K562 (cell line): ENCODE measurements at regions not wholly inside any gene's neighbourhood (a gene's known extent, or its start where the extent isn't known, plus 50 kb on each side); places are given as distances from the start of the nearest gene placed in this dataset.

Experiments used
- ATF1 ChIP-seq, 2 experiments: fragments of 450-650 bp in 1 of 2; IDR thresholded peaks; 2 replicates each; pipeline ENCODE4 v1.6.1; 2016; ENCODE audit warnings: missing compliant biosample characterization in 1 of 2, missing genetic modification characterization in 1 of 2
- E2F3 ChIP-seq: fragments of 250-450 bp; sonication (Bioruptor Pico); IDR thresholded peaks from 2 replicates; pipeline ENCODE4 v1.4.0; 2020; ENCODE audit warnings: mild to moderate bottlenecking
- GTF2F1 ChIP-seq: IDR thresholded peaks from 2 replicates; pipeline ENCODE4 v1.6.1; 2011; ENCODE audit warnings: low read depth, low read length, improper control_type of control experiment
- JUNB ChIP-seq: fragments of 450-650 bp; formaldehyde crosslinking; conservative IDR thresholded peaks from 2 replicates; pipeline ENCODE4 v1.4.0; 2020; ENCODE audit warnings: mild to moderate bottlenecking
- KAT8 ChIP-seq: fragments of 450-650 bp; IDR thresholded peaks from 2 replicates; pipeline ENCODE4 v1.6.1; 2016; ENCODE audit warnings: low read depth, mild to moderate bottlenecking
- TCFL5 ChIP-seq: fragments of 250-450 bp; sonication (Bioruptor Pico); conservative IDR thresholded peaks from 2 replicates; pipeline ENCODE4 v1.6.1; 2021; ENCODE audit warnings: mild to moderate bottlenecking, moderate library complexity, matching md5 sums
- TRIM24 ChIP-seq, 2 experiments: fragments of 450-650 bp; IDR thresholded peaks; 2 replicates each; pipeline ENCODE4 v1.6.1; 2016
- ZNF197 ChIP-seq: fragments of 200-800 bp; sonication (Bioruptor generic); IDR thresholded peaks from 2 replicates; pipeline ENCODE4 v1.6.1; 2016; ENCODE audit warnings: low read depth, missing genetic modification characterization, missing compliant biosample characterization
- ZNF239 ChIP-seq: fragments of 250-450 bp; sonication (Bioruptor Pico); IDR thresholded peaks from 2 replicates; pipeline ENCODE4 v1.4.0; 2020; ENCODE audit warnings: mild to moderate bottlenecking
- ZNF778 ChIP-seq: fragments of 450-650 bp; formaldehyde crosslinking; IDR thresholded peaks from 2 replicates; pipeline ENCODE4 v1.4.0; 2020; ENCODE audit warnings: mild to moderate bottlenecking, moderate library complexity
- TF ChIP-seq, protein P1 (sequence below): sonication (generic); formaldehyde crosslinking; IDR thresholded peaks from 2 replicates; pipeline ENCODE4 v1.8.0; 2022; ENCODE audit warnings: mild to moderate bottlenecking, missing genetic modification reagents, borderline replicate concordance
- TF ChIP-seq, protein P2 (sequence below): IDR thresholded peaks from 2 replicates; pipeline ENCODE4 v1.6.1; 2011; ENCODE audit not compliant: insufficient read length; ENCODE audit errors: extremely low read depth
- TF ChIP-seq, protein P3 (sequence below): sonication (generic); formaldehyde crosslinking; IDR thresholded peaks from 2 replicates; pipeline ENCODE4 v1.9.0; 2022; ENCODE audit warnings: mild to moderate bottlenecking, missing genetic modification reagents
- TF ChIP-seq, protein P4 (sequence below): fragments of 250-450 bp; sonication (Bioruptor Pico); IDR thresholded peaks from 2 replicates; pipeline ENCODE4 v1.5.1; 2021; ENCODE audit warnings: mild to moderate bottlenecking
- TF ChIP-seq, protein P5 (sequence below), 2 experiments: fragments of 450-650 bp; formaldehyde crosslinking in 1 of 2; IDR thresholded peaks; 2 replicates each; pipeline versions ENCODE4 v1.4.0 to v1.6.1; 2014 to 2020; ENCODE audit warnings: mild to moderate bottlenecking in 2 of 2, borderline replicate concordance in 1 of 2, low read depth in 1 of 2

DNA sequence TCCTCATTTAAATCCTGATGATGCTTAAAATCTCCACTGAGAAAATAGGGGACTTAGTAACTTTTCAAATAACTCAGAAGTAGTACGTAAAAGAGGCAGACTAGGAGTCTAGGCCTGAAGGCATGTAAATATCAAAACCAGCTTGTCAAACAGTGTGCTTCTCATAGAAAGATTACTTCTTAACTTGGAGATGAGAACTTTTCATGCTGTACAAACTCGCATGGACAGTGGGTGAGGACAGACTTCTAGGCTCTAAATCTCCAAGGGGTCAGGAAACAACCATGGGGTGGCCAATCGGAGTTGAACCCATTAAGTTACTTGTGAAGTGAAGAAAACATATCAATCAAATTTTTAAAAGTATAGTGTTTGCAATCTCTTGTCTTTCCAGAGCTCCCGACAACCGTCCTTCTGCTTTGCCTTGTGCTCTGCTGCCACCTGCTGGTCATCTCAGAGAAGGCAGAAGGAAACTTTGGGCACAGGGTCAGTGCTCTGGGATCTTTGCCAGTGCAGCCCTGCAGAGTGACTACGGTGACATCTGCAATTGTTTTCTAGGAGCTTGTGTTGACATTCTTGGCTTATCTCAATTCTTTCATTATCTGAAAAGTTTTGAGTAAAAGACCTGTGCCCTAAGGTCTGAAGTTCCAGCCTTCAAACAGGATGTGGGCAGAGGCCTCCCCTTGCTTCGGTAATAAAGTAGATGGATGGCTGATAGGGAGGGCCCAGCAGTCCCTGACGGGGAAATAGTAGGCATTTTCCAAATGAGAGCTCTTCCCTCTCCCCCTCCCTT, 105.1 kb upstream of the PDE4B start (continued):
- TF ChIP-seq, protein P1, sequence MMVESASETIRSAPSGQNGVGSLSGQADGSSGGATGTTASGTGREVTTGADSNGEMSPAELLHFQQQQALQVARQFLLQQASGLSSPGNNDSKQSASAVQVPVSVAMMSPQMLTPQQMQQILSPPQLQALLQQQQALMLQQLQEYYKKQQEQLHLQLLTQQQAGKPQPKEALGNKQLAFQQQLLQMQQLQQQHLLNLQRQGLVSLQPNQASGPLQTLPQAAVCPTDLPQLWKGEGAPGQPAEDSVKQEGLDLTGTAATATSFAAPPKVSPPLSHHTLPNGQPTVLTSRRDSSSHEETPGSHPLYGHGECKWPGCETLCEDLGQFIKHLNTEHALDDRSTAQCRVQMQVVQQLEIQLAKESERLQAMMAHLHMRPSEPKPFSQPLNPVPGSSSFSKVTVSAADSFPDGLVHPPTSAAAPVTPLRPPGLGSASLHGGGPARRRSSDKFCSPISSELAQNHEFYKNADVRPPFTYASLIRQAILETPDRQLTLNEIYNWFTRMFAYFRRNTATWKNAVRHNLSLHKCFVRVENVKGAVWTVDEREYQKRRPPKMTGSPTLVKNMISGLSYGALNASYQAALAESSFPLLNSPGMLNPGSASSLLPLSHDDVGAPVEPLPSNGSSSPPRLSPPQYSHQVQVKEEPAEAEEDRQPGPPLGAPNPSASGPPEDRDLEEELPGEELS (CRISPR knock-in tag) = no peak
- no peak for TF ChIP-seq ATF1 (CRISPR knock-in tag; IDR thresholded peaks at IDR 0.05)
- TF ChIP-seq ATF1 (tag; IDR thresholded peaks at IDR 0.05) = peak; percentile 57
- TF ChIP-seq, protein P2, sequence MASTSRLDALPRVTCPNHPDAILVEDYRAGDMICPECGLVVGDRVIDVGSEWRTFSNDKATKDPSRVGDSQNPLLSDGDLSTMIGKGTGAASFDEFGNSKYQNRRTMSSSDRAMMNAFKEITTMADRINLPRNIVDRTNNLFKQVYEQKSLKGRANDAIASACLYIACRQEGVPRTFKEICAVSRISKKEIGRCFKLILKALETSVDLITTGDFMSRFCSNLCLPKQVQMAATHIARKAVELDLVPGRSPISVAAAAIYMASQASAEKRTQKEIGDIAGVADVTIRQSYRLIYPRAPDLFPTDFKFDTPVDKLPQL = no peak
- TF ChIP-seq TCFL5 (CRISPR knock-in tag) = no peak
- 0 out of 4 replicates have a peak, but pooled peaks of 1 of the 2 experiments have one; percentile 20 for TF ChIP-seq TRIM24 (IDR thresholded peaks at IDR 0.05)
- peak; percentile 66; the same call in 1 of the 2 replicates for TF ChIP-seq ZNF197 (CRISPR knock-in tag)
- TF ChIP-seq, protein P3, sequence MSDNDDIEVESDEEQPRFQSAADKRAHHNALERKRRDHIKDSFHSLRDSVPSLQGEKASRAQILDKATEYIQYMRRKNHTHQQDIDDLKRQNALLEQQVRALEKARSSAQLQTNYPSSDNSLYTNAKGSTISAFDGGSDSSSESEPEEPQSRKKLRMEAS = no peak
- no peak for TF ChIP-seq ZNF239
- no peak for TF ChIP-seq GTF2F1
- TF ChIP-seq, protein P4, sequence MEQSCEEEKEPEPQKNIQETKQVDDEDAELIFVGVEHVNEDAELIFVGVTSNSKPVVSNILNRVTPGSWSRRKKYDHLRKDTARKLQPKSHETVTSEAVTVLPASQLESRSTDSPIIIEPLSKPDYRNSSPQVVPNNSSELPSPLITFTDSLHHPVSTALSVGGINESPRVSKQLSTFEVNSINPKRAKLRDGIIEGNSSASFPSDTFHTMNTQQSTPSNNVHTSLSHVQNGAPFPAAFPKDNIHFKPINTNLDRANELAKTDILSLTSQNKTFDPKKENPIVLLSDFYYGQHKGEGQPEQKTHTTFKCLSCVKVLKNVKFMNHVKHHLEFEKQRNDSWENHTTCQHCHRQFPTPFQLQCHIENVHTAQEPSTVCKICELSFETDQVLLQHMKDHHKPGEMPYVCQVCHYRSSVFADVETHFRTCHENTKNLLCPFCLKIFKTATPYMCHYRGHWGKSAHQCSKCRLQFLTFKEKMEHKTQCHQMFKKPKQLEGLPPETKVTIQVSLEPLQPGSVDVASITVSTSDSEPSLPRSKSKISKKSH = no peak
- TF ChIP-seq JUNB (CRISPR knock-in tag) = no peak
- no peak for TF ChIP-seq KAT8
- no peak for TF ChIP-seq E2F3 (CRISPR knock-in tag)
- no peak for TF ChIP-seq ZNF778 (CRISPR knock-in tag)
- TF ChIP-seq, protein P5, sequence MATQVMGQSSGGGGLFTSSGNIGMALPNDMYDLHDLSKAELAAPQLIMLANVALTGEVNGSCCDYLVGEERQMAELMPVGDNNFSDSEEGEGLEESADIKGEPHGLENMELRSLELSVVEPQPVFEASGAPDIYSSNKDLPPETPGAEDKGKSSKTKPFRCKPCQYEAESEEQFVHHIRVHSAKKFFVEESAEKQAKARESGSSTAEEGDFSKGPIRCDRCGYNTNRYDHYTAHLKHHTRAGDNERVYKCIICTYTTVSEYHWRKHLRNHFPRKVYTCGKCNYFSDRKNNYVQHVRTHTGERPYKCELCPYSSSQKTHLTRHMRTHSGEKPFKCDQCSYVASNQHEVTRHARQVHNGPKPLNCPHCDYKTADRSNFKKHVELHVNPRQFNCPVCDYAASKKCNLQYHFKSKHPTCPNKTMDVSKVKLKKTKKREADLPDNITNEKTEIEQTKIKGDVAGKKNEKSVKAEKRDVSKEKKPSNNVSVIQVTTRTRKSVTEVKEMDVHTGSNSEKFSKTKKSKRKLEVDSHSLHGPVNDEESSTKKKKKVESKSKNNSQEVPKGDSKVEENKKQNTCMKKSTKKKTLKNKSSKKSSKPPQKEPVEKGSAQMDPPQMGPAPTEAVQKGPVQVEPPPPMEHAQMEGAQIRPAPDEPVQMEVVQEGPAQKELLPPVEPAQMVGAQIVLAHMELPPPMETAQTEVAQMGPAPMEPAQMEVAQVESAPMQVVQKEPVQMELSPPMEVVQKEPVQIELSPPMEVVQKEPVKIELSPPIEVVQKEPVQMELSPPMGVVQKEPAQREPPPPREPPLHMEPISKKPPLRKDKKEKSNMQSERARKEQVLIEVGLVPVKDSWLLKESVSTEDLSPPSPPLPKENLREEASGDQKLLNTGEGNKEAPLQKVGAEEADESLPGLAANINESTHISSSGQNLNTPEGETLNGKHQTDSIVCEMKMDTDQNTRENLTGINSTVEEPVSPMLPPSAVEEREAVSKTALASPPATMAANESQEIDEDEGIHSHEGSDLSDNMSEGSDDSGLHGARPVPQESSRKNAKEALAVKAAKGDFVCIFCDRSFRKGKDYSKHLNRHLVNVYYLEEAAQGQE (IDR thresholded peaks at IDR 0.05; ENCODE audit: borderline replicate concordance) = peak; percentile 92
- TF ChIP-seq, protein P5 (CRISPR knock-in tag; IDR thresholded peaks at IDR 0.05; ENCODE audit: low read depth) = no peak
